GM21367 (cell line): ENCODE measurements at regions not wholly inside any gene's neighbourhood (a gene's known extent, or its start where the extent isn't known, plus 50 kb on each side); places are given as distances from the start of the nearest gene placed in this dataset.
"Not testable (repeated sequence)": the region's sequence is repeated elsewhere in the genome, so short reads cannot be mapped to it uniquely, and the experiment has no call there.

Experiments
- ATAC-seq: cut with Tn5 transposase; IDR thresholded peaks from one replicate; pipeline ENCODE4 v1.9.1; 2021; ENCODE audit not compliant: unreplicated experiment

DNA sequence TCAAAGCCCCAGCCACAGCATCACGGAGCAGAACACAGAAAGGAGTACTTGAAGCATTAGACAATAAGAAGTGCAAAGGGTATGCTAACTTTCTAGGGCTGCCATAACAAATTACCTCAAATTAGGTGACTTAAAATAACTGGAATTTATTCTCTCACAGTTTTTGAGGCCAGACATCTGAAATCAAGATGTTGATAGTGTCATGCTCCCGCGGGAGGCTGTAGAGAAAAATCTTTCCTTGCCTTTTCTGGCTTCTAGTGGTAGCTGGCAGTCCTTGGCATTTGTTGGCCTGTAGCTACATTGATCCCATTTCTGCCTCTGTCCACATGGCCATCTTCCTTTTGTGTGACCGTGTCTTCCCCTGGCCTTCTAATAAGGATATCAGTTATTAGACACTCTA, 51.9 kb upstream of the SPDL1 start:
- no peak for ATAC-seq

DNA sequence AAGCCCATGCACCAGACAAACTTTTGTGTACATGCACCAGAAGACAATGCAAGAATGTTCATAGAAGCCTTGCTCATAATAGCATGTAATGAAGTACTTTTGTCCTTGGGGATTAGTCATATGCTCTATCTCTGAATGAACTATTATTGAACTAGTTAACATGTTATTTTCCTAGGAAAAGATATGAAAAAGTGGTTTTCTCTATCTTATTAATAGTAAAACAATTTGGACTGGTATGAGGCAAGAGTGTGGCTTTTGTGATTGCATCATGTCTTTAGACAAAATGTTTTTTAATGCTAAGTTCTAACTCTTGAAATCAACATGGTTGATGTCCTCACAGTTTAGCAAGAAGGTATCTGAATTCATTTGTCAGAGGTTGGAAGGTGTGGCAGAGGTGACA, 55.7 kb upstream of the SPDL1 start:
- ATAC-seq, result no peak

DNA sequence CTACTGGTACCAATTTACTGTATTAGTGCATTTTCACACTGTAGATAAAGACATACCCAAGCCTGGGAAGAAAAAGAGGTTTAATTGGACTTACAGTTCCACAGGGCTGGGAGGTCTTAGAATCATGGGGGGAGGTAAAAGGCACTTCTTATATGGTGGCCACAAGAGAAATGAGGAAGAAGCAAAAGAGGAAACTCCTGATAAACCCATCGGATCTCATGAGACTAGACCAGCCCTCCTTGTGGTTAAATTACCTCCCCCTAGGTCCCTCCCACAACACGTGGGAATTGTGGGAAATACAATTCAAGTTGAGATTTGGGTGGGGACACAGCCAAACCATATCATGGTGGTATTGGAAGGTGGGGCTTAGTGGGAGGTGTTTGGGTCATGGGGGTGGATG, 56.5 kb upstream of the SPDL1 start:
- ATAC-seq, result no peak

DNA sequence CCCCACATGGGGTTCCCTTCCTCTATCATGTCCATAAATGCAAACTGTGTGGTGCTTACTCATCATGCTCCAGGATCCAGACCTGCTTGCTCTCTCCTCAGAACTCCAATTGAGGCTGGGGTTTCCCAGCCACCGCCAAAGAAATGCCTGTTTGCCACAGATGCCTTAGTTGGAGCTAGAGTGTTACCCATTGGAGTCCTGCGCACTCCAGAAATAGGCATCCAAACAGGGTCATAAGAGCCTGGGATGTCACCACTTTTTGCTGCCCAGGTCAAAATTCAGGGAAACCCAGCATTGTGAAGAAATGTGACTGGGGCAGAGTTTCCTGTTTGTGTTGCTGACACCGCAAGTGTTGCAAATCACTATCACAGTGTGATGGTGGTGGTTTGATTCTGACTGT, 60.7 kb upstream of the SPDL1 start:
- ATAC-seq, result no peak

DNA sequence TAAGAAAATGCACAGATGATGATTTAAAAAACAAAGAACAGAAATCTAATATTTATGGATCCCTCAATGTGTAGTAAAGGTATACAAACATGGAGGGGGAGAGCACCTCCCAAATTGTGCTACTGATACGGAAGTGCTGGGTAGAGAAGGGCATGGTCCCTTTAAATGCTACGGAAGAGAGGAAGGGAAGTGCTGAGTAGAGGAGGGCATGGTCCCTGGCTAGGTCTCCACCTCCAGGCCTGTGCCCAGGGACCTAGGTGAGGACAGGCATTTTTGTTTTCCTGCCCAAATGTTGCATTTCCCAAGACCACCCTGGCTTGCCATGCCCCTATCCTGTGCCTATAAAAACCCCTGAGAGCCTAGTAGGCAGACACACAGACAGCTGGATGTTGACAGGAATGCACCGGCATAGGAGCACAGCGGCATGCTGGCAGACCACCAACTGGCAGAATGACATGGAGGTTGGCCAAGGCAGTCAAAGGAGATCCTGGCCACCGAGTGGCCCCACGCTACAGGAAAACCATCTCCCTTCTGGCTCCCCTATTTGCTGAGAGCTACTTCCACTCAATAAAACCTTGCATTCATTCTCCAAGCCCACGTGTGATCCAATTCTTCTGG, 62.1 kb upstream of the SPDL1 start:
- ATAC-seq, result no peak

DNA sequence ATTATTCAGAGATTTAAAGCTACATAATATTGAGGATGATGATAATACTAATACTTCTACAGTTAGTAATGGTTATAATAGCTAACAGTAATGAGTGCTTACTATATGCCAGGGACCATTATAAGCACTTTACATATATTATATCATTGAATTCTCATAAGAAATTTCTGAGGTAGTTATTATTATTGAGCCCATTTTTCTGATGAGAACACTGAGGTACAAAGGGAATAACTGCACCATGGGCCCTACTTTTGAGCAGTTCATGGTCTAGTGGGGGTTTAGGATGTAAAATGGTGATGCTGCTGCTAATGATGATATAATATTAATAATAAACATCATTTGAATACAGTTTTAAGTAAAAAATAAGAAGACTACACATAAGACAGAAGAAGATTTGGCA, 64.2 kb upstream of the SPDL1 start:
- ATAC-seq, result no peak

DNA sequence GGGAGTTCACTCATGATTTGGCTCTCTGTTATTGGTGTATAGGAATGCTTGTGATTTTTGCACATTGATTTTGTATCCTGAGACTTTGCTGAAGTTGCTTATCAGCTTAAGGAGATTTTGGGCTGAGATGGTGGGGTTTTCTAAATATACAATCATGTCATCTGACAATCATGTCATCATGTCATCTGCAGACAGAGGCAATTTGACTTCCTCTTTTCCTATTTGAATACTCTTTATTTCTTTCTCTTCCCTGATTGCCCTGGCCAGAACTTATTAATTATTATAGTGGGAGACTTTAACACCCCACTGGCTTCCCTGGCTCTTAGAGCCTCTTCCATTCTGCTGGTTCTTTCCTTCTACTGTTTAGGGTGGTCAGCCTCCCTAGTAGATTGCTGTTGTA, 64.8 kb upstream of the SPDL1 start:
- ATAC-seq, result not testable (repeated sequence)

DNA sequence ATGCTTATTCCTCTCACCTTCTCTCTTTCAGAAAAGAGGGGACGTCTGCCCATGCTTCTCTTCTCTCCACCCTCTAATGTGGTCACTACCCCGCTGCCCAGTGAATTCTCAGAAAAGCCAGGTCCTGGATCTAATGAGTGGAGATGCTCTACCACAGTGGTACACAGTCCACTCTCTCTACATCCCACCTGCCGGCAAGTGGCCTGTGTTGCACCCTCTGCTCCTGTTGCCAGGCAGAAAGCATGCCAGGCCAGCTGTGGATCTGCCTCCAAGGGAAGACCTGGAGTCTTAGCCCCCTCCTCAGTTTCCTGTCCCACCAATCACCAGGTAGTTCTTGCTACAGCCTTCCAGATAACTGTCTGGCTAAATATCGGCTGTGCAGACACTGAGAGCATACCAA, 71.2 kb upstream of the SPDL1 start:
- no peak for ATAC-seq

DNA sequence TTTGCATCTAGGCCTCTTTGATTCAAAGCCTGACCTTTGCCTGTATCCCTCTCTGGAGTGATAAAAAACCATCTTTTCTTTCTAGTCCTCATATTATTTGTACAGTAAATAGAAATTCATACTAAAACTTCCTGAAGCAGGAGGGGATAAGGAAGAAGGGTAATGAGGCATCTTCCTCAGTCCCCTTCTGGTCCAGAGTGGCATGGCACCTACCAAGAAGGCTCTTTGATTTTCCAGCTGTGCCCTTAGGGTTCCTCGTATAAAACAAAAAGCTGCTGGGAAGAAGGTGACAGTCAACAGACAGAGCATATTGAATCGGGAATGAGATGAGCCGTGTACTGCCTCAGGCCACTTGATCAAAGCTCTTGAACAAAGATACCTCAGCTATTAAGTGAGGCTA, 71.9 kb upstream of the SPDL1 start:
- no peak for ATAC-seq

DNA sequence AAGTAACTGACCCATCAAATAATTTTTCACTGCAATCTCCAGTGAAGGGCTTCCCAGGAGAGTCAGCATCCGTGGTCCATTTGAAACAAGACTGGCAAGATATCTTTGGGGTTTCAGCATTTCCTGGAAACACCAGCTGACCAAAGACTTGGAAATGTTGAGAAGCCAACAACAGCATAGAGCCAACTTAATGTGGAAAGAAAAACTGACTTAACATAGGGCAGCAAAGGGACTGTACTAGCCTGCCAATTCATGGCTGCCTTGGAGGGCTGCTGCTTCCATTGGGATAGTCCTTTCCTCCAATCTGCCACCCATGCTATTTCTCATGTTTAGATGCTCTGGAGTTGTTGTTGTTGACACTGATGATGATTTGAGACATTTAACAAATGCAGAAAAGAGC, 76.5 kb upstream of the SPDL1 start:
- no peak for ATAC-seq

DNA sequence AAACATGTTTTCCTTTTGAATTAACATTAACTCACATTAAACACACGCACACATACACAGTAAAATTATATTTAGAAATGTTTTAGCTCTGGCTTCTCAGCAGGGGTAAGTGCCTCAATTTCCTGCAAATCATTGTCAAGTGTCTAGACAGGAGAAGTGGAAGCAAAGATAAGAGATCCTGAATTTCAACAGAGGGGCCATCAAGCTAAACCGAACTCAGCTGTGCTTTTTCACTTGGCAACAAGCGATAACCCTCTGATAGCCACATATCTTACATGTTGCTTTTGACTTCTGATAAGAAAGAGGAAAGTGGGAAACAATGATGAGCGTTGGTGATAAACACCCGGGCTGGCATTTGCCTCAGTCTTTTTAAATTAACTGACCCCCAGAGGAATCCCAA, 79.7 kb upstream of the SPDL1 start:
- no peak for ATAC-seq

DNA sequence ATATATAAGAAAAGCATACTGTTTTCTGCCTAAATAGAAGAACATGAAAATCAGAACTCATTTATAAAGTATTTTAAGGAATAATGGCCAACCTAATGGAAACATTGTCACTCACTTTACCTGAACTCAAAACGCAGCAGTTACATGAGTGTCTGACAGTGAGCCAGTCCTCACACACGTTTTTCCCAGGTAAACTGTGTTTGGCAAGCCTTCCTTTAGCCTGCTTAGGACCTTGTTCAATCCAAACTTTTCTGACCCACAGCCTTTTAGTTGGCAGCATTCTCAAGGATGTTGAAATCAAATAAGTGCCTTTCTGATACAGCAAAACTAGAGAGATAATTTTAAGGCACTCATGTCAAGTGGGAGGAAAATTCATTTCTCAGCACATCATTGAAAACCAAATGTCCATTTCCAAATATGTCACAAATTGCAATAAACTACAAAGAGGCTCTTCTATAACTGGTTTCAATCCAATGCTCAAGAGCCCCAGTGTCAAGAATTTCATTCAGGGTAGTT, 83.5 kb upstream of the SPDL1 start:
- ATAC-seq, result no peak

DNA sequence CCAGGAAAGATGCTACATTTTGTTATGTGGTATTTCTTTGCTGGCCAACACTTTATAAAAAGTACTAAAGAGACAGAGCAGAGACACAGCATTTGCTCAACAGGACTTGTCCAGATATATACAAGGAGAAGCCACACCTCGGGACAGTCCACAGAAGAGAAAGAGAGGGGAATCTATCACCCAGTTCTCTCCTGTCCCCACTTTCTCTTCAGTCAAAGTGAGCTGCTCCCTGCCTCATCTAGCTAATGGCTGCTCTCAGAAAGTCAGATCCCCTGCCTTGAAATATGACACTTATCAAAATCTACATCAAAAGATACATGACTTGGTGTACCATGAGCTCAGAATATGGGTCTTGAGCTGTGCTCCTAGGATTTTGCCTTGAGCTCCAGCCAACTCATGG, 86.7 kb upstream of the SPDL1 start:
- ATAC-seq, result no peak

DNA sequence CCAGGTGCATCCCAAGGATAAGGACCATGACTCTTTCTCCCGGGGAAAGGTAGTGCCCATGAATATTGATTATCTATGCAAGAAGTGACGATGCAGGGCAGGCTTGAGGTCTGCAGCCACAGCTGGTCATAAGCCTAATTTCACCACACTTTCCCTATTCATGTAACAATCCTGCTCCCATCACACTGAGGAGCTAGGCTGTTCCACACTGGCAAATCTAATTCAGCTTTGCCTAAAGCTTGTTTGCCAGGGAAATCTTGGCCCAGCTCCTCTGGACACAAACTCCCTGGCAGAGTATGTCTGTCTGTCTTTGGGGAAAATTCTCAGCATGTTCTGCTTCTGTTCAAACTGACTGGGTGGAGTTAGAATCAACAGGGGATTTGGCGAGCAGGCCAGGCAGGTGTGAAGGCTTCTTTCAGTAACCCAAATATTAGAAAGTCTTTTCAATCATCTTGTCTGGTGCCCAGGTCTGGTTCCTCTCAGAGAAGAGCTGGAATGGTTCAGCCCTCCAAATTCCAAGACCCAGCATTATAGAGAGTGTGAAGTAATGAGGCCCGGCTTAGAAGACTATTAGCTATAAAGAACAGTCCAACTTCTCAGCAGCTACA, 88.5 kb upstream of the SPDL1 start:
- no peak for ATAC-seq

DNA sequence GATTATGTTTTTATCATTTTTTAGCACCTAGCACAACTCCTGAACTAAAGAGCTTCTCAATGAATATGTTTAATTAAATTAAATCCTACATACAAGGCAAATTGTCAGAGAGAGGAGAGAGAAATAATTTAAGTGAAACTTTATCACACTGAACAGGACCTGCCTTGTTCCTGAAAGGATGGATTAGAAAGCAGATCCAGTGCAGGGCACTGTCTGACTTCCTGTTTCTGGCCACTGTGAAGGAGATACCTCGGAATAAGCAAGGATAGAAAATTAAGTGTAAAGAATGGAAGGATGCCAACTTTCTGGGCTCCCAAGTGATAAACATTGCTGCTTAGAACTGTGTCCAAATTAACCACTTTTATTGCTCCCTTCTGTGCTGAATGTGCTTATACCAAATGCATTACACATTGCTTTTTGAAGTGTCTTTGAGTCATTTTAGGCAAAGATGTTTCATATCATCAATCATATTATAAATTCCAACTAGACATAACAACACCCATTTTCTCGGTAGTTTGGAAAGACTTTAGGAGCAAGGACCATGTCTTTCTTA, 89.1 kb upstream of the SPDL1 start:
- ATAC-seq, result no peak

DNA sequence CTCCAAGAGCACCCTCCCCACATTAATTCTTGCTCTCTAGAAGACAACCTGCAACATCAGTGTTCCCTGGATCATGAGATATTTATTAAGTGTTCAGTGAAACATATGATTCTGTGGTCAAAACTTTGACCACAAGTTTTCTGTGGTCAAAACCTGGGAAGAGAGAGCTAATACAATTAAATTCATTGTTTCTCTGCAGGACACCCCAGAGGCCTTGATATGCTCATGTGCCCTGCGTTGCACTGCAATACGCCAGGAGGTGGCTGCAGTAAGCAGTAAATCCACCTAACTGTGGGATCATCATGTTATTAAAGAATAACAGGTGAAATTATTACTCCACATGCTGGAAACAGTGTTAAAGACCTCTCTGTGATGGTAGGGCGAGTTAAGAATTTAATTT, 109.3 kb upstream of the SPDL1 start:
- ATAC-seq, result no peak

DNA sequence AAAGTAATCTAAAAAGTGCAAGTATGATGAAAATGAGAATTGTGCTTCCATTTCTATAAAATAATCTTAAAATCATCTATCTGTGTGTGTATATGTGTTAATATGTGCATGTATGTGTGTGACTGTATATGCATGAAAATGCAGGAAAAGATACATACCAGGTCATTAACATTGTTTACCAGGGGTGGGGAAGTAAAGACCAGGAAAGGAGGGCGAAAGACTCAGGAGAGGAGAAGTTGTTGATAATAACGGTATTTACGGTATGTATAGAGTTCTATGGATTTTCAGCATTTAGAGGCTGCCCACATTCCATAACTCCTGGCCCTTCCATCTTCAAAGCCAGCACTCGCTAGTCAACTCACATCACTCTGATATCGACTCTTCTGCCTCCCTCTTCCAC, 111.0 kb upstream of the SPDL1 start:
- no peak for ATAC-seq

DNA sequence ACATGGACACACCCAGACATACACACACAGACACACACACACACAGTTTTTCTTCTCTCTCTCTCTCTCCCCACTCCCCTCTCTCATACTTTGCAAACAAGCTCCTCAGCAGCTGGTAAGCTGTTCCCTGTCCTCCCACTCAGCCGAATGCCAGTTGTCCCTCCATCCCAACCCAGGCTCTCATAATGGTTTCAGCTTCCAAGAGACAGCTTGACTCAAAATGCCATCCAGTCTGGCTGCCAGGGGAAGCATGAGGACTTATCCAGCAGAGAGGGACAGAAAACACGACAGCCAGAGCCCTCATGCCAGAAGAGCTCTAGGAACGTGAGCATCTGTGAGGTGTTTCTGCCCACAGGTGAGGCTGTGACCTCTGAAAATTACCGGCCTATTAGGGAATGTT, 112.6 kb upstream of the SPDL1 start:
- no peak for ATAC-seq

DNA sequence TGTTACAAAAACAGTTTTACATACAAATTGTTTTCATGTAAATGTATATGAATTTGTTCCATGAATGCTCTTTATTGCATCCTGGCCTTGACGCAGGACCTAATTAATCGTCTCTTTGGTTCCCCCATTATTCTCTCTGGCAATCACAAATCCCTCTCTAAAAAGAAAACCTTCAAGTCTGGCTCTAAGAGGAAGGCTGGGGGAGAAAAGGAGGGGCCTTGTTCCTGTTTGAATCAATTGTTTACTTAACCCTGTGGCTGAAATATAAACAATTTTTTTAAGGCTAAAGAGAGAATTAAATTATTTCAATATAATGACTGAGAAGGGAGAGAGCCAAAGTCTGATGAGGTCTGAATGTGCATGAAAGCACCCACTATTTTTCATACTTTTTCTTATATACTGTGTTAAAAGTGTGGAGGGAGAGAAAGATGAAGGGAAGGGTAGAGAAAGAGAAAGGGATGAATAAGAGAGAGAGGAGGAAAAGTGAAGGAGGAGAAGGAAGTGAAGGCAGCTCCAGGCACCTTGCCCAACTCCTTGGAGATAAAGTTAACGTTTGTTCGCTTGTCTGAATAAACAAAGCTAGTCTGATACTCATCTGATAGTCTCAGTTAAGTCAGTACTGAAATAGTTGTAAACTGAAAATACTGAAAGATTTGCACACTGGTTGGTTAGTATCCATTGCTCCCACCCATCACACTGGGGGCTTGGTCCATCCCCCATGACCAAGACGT, 116.4 kb upstream of the SPDL1 start:
- no peak for ATAC-seq

DNA sequence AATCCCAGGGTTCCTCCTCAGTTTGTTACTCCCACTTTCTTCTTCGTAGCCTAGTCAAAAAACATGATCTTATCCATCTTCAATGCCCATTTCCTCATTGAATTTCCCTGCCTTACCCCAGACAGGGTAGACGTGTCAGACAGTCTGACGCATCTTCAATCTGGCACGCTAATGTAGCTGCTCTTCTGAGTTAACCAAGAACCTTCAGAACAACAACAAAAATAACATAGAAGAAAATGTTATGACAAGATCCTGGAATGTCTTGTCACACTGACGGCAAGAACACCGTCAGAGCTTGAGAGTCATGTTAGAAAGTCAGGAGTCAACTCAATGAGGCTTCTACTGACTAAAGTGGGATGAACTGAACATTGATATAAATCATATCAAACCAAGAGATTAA, 122.7 kb upstream of the SPDL1 start:
- no peak for ATAC-seq

DNA sequence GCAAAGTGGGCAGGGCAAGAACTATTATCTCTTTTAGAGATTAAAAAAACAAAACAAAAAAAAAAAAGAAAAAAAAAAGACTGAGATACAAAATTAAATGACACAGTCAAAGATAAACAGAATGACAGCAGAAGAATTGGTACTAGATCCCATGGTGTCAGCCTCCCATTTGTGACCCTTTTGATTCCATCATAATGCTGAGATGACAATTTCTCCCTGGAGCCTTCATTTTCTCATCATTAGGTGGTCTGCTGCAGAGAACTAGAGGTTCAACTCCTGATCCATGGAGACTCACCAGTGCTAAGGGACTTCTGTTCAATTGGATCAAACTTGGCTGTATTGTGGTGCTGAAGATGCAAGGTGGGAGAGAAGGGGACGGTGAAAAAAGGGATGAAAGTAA, 123.5 kb upstream of the SPDL1 start:
- ATAC-seq, result no peak

DNA sequence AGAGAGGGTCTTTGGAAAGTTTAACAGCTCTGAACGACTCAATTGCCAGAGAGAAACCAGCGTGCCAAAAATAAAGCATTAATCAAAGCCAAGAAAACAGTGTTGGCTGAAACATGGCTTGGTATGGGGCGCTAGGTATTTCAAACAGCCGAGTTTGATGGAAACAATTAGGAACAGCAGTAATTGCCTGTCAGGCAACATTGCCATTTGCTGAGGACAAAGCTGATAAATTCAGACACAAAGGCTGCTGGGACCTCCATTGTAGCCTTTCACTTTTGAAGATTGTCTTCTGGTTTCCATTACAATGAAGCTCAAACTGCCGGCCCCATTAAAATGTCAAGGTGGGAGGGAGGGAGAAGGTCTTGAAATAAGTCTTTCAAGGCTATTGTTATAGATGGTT, 125.4 kb upstream of the SPDL1 start:
- no peak for ATAC-seq
